ENCODE measurements at regions not wholly inside any gene's neighbourhood (a gene's known extent, or its start where the extent isn't known, plus 50 kb on each side); places are given as distances from the start of the nearest gene placed in this dataset.

DNA sequence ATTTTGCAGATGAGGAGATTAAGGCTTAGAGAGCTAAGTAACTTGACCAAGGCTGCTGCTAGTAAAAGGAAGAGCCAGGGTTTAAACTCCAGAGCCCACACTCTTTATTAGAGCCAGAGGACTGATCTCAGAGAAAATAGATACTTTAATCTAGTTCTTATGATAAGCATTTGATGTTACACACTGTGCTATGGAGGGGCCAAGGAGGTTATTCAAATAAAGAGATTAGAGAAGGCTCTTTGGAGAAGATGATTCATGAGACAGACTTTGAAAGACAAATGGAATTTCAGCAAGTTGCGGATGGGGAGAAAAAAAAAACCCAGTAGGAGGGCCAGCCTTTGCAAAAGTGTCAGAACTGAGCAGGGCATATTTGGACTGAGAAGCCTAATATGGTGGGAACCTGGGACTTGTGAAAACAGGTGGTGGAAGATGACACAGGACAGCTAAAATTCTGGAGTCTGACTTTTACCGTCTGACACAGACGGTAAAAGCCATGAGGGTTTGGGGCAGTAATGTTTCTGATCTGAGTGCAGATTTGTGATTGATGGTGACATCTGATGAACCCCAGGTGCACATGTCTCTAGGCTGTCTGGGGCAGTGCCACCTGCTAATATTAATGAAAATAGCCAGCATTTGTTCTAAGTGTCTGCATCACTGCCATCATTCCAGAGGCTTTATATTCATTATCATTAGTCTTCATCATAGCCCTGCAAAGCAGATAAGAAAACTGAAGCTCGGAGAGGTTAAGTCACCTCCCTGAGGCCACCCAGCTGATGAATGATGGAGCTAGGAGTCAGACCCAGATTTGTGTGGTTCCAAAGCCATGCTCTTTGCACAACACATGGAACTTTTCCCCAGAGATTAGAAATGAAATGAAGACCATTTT, 65.3 kb upstream of the CXCL14 start:
- Mint-ChIP-seq H3K4me3 (ENCODE audit: low read depth, unreplicated experiment) (no peak overlapping the region), H3K4me1 (ENCODE audit: low read depth, unreplicated experiment) (no peaks in the 10 kb centered on the region), H3K27me3 (ENCODE audit: unreplicated experiment) (peaks cover 55% of the 10 kb centered on the region), H3K27ac (ENCODE audit: unreplicated experiment) (no peak overlapping the region), H3K36me3 (ENCODE audit: insufficient read depth, unreplicated experiment) (no peaks in the 10 kb centered on the region), H3K9me3 (ENCODE audit: low read depth, unreplicated experiment) (peaks cover 2% of the 10 kb centered on the region)
- TF ChIP-seq, protein P1, sequence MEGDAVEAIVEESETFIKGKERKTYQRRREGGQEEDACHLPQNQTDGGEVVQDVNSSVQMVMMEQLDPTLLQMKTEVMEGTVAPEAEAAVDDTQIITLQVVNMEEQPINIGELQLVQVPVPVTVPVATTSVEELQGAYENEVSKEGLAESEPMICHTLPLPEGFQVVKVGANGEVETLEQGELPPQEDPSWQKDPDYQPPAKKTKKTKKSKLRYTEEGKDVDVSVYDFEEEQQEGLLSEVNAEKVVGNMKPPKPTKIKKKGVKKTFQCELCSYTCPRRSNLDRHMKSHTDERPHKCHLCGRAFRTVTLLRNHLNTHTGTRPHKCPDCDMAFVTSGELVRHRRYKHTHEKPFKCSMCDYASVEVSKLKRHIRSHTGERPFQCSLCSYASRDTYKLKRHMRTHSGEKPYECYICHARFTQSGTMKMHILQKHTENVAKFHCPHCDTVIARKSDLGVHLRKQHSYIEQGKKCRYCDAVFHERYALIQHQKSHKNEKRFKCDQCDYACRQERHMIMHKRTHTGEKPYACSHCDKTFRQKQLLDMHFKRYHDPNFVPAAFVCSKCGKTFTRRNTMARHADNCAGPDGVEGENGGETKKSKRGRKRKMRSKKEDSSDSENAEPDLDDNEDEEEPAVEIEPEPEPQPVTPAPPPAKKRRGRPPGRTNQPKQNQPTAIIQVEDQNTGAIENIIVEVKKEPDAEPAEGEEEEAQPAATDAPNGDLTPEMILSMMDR (IDR thresholded peaks at IDR 0.05; ENCODE audit: unreplicated experiment), result no peak
- intact Hi-C loops (cut with micrococcal nuclease; ENCODE audit: unreplicated experiment), result no loop called here
- no peak for DNase-seq
- CTCF ChIA-PET, result interaction anchor here (0.7 kb wide), 1 partner anchor 9 kb away, joined by 3 read pairs; no protein-coding TSS in a partner anchor
- BruUV-seq (replicated peaks), result no TSS peak

GRCh38 chr5:135642934-135643333, 64.1 kb upstream of the CXCL14 start:
- no peaks in the 10 kb centered on the region for H3K36me3 Mint-ChIP-seq (ENCODE audit: insufficient read depth, unreplicated experiment)
- H3K27me3 Mint-ChIP-seq (ENCODE audit: unreplicated experiment), result peaks cover 61% of the 10 kb centered on the region
- no peaks in the 10 kb centered on the region for H3K4me1 Mint-ChIP-seq (ENCODE audit: low read depth, unreplicated experiment)
- no TSS peak for BruUV-seq (replicated peaks)
- DNase-seq, result no peak
- no peak overlapping the region for H3K4me3 Mint-ChIP-seq (ENCODE audit: low read depth, unreplicated experiment)
- TF ChIP-seq, protein P1 (IDR thresholded peaks at IDR 0.05; ENCODE audit: unreplicated experiment), result no peak
- peaks cover 2% of the 10 kb centered on the region for H3K9me3 Mint-ChIP-seq (ENCODE audit: low read depth, unreplicated experiment)
- H3K27ac Mint-ChIP-seq (ENCODE audit: unreplicated experiment), result no peak overlapping the region
- intact Hi-C loops (cut with micrococcal nuclease; ENCODE audit: unreplicated experiment), result no loop called here
- CTCF ChIA-PET, result interaction anchor here (0.7 kb wide), 1 partner anchor 10 kb away, joined by 3 read pairs; no protein-coding TSS in a partner anchor

DNA sequence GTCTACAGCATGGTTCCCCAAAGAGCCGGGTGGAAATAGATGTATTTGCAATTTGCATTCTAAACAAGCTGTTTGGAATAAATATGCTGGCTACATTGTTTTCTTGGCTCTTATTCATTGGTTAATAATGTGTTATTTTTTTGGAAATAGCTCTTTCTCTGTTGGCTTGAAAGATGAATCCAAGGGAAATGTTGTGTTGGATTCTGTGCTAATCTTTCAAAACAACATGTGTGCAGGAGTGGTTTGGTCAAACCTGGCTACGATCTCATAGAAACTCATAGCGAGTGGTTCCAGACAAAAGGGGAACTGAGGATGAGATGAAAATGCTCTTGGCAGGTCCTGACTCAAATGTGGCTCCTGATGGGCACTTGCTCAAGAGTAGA, 63.7 kb upstream of the CXCL14 start:
- TF ChIP-seq, protein P1 (IDR thresholded peaks at IDR 0.05; ENCODE audit: unreplicated experiment), result no peak
- H3K4me1 Mint-ChIP-seq (ENCODE audit: low read depth, unreplicated experiment), result no peaks in the 10 kb centered on the region
- CTCF ChIA-PET, result no interaction called here
- no TSS peak for BruUV-seq (replicated peaks)
- peaks cover 2% of the 10 kb centered on the region for H3K9me3 Mint-ChIP-seq (ENCODE audit: low read depth, unreplicated experiment)
- no peak overlapping the region for H3K4me3 Mint-ChIP-seq (ENCODE audit: low read depth, unreplicated experiment)
- peaks cover 61% of the 10 kb centered on the region for H3K27me3 Mint-ChIP-seq (ENCODE audit: unreplicated experiment)
- no peaks in the 10 kb centered on the region for H3K36me3 Mint-ChIP-seq (ENCODE audit: insufficient read depth, unreplicated experiment)
- no peak for DNase-seq
- intact Hi-C loops (cut with micrococcal nuclease; ENCODE audit: unreplicated experiment), result no loop called here
- no peak overlapping the region for H3K27ac Mint-ChIP-seq (ENCODE audit: unreplicated experiment)

GRCh38 chr5:135641734-135642487, 63.1 kb upstream of the CXCL14 start:
- Mint-ChIP-seq H3K27ac (ENCODE audit: unreplicated experiment) (no peak overlapping the region), H3K36me3 (ENCODE audit: insufficient read depth, unreplicated experiment) (no peaks in the 10 kb centered on the region), H3K27me3 (ENCODE audit: unreplicated experiment) (peaks cover 65% of the 10 kb centered on the region), H3K4me3 (ENCODE audit: low read depth, unreplicated experiment) (no peak overlapping the region), H3K4me1 (ENCODE audit: low read depth, unreplicated experiment) (no peaks in the 10 kb centered on the region), H3K9me3 (ENCODE audit: low read depth, unreplicated experiment) (peaks cover 2% of the 10 kb centered on the region)
- CTCF ChIA-PET, result interaction anchor here (0.6 kb wide), 1 partner anchor 12 kb away, joined by 8 read pairs; no protein-coding TSS in a partner anchor
- intact Hi-C loops (cut with micrococcal nuclease; ENCODE audit: unreplicated experiment), result no loop called here
- no TSS peak for BruUV-seq (replicated peaks)
- TF ChIP-seq, protein P1 (IDR thresholded peaks at IDR 0.05; ENCODE audit: unreplicated experiment), result no peak
- DNase-seq, result no peak

Data from Calu3 (cell line).